Smooth muscle cell (in vitro differentiated cells): ENCODE measurements at regions not wholly inside any gene's neighbourhood (a gene's known extent, or its start where the extent isn't known, plus 50 kb on each side); places are given as distances from the start of the nearest gene placed in this dataset.

ENCODE experiments used
- DNase-seq: peaks from one replicate; lab custom pipeline; 2025; ENCODE audit not compliant: unreplicated experiment; lab: John Stamatoyannopoulos, UW
- H2AFZ ChIP-seq: fragments of 200-600 bp; sonication (generic); 2 replicates; pipeline ENCODE4 v1.6.0; 2016; ENCODE audit warnings: antibody characterized with exemption, low read depth, mild to moderate bottlenecking
- H3F3A ChIP-seq: fragments of 200-600 bp; sonication (generic); 2 replicates; pipeline ENCODE4 v1.6.0; 2017; ENCODE audit warnings: antibody characterized with exemption, low read depth
- H3K27ac ChIP-seq: fragments of 200-600 bp; sonication (generic); 2 replicates; pipeline ENCODE4 v1.5.1; 2016; ENCODE audit warnings: low read depth, mild to moderate bottlenecking
- H3K27me3 ChIP-seq: fragments of 200-600 bp; sonication (generic); 2 replicates; pipeline ENCODE4 v1.6.1; 2016; ENCODE audit warnings: low read depth, mild to moderate bottlenecking
- H3K36me3 ChIP-seq: fragments of 200-600 bp; sonication (generic); 2 replicates; pipeline ENCODE4 v1.5.1; 2016; ENCODE audit warnings: low read depth
- H3K4me1 ChIP-seq: fragments of 200-600 bp; sonication (generic); 2 replicates; pipeline ENCODE4 v1.5.1; 2016; ENCODE audit warnings: low read depth
- H3K4me2 ChIP-seq: fragments of 200-600 bp; sonication (generic); 2 replicates; pipeline ENCODE4 v1.6.0; 2016; ENCODE audit warnings: mild to moderate bottlenecking
- H3K4me3 ChIP-seq: fragments of 200-600 bp; sonication (generic); 2 replicates; pipeline ENCODE4 v1.5.1; 2016; ENCODE audit warnings: mild to moderate bottlenecking
- H3K79me2 ChIP-seq: fragments of 200-600 bp; sonication (generic); 2 replicates; pipeline ENCODE4 v1.6.0; 2016; ENCODE audit warnings: low read depth, mild to moderate bottlenecking
- H3K9ac ChIP-seq: fragments of 200-600 bp; sonication (generic); 2 replicates; pipeline ENCODE4 v1.6.0; 2016; ENCODE audit warnings: low read depth
- H3K9me3 ChIP-seq: fragments of 200-600 bp; sonication (generic); replicated peaks from 2 replicates; pipeline ENCODE4 v1.5.1; 2016; ENCODE audit warnings: low read depth
- H4K20me1 ChIP-seq: fragments of 200-600 bp; sonication (generic); 2 replicates; pipeline ENCODE4 v1.6.0; 2016; ENCODE audit warnings: low read depth
- WGBS: methylation state at CpG from one replicate; pipeline ENCODE4 v1.1.7; 2016; ENCODE audit warnings: low lambda C conversion rate; 5-methylcytosine and 5-hydroxymethylcytosine counted together
- TF ChIP-seq, protein P1 (sequence below): fragments of 200-600 bp; sonication (generic); IDR thresholded peaks from 2 replicates; pipeline ENCODE4 v1.5.1; 2017; ENCODE audit warnings: borderline replicate concordance, mild to moderate bottlenecking, antibody characterized with exemption; ENCODE audit not compliant: insufficient read depth, poor library complexity, severe bottlenecking

- WGBS: 47% methylated on average over 7 of the region's 7 CpGs
- TF ChIP-seq, protein P1, sequence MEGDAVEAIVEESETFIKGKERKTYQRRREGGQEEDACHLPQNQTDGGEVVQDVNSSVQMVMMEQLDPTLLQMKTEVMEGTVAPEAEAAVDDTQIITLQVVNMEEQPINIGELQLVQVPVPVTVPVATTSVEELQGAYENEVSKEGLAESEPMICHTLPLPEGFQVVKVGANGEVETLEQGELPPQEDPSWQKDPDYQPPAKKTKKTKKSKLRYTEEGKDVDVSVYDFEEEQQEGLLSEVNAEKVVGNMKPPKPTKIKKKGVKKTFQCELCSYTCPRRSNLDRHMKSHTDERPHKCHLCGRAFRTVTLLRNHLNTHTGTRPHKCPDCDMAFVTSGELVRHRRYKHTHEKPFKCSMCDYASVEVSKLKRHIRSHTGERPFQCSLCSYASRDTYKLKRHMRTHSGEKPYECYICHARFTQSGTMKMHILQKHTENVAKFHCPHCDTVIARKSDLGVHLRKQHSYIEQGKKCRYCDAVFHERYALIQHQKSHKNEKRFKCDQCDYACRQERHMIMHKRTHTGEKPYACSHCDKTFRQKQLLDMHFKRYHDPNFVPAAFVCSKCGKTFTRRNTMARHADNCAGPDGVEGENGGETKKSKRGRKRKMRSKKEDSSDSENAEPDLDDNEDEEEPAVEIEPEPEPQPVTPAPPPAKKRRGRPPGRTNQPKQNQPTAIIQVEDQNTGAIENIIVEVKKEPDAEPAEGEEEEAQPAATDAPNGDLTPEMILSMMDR: no peak
- Histone ChIP-seq H3K9ac (peak overlapping the region; percentile 73), H2AFZ (no peak overlapping the region), H3K4me2 (peak overlapping the region; percentile 83), H3F3A (peaks cover 18% of the 10 kb centered on the region), H3K36me3 (no peaks in the 10 kb centered on the region), H3K27ac (peak overlapping the region; percentile 97), H3K79me2 (no peaks in the 10 kb centered on the region), H3K4me3 (peak overlapping the region; percentile 51), H3K9me3 (no peaks in the 10 kb centered on the region), H3K27me3 (no peaks in the 10 kb centered on the region), H3K4me1 (peaks cover 23% of the 10 kb centered on the region), H4K20me1 (no peaks in the 10 kb centered on the region)
- DNase-seq: no peak
These were observed 255.9 kb upstream of the GLI3 start for GRCh38 chr7:42492920-42493319.

DNA sequence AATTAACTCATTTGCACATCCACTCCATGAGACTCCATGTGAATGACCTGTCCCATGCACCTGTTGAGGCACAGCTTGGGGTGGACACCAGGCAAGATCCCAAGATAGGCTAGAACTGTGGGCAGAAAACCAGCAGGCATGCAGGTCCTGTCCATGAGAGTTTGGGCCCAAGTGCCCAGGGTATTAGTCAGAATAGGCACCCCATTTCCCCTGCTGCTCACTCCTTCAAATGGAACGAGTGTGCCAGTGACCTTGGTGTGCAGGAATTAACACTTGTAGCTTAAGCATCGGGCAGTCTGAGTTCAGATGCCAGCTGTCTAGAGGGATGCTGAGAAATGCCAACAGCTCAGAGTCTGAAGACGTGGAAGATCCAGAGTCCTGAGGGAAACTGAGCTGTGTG lies 254.1 kb upstream of the GLI3 start:
- H3K4me1 ChIP-seq: peaks cover 23% of the 10 kb centered on the region
- H3K79me2 ChIP-seq: no peaks in the 10 kb centered on the region
- H3K27ac ChIP-seq: no peak overlapping the region
- DNase-seq: no peak
- H3K9me3 ChIP-seq: no peaks in the 10 kb centered on the region
- no peaks in the 10 kb centered on the region for H3K36me3 ChIP-seq
- H2AFZ ChIP-seq: no peak overlapping the region
- no peaks in the 10 kb centered on the region for H4K20me1 ChIP-seq
- peaks cover 18% of the 10 kb centered on the region for H3F3A ChIP-seq
- H3K27me3 ChIP-seq: no peaks in the 10 kb centered on the region
- no peak overlapping the region for H3K4me2 ChIP-seq
- WGBS: 95% methylated on average over 3 of the region's 3 CpGs
- no peak overlapping the region for H3K9ac ChIP-seq
- H3K4me3 ChIP-seq: no peak overlapping the region
- TF ChIP-seq, protein P1: no peak

DNA sequence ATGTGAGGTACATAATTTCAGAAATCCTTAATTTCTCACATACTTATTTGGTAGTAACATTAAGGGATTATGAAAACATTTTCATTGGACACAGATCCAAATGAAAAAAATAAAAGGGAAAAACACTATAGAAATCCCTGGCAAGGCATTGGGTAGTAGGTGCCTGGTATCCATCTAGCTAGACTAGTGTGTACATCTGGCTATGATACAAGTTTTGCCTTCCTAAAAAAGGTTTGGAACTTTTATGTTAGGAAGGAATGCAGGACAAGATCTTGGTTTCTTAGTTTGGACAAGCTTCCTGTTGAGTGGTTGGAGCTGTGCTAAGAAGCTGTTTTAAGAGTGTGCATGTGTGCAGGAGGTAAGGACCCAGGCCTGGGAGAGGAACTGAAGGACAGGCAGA lies 252.3 kb upstream of the GLI3 start:
- H3K9me3 ChIP-seq: no peaks in the 10 kb centered on the region

DNA sequence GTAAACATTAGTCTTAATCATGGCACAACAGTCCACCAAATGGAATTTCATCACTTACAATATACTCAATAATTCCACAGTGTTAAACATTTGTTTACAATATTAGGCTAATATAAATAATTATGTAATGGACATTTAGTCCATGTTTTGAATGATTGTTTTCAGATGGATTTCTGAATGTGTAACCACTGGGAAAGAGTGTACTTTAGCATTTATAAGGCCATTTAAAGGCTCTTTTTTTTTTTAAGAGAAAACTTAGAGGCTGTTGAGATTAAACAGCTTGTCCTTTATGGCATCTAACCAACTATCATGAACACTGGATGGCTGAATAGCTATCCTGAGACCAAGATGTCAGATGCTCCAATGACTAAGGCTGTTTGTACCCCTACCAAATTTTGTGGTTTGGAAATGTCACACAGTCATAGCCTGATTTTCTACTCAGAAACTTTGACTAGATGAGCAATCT lies 248.3 kb upstream of the GLI3 start:
- no peaks in the 10 kb centered on the region for H3K79me2 ChIP-seq
- peak overlapping the region; percentile 19 for H3K27ac ChIP-seq
- H3K36me3 ChIP-seq: no peaks in the 10 kb centered on the region
- no peak overlapping the region for H3K4me3 ChIP-seq
- H3K9ac ChIP-seq: no peak overlapping the region
- no peak for DNase-seq
- no peak overlapping the region for H2AFZ ChIP-seq
- H4K20me1 ChIP-seq: no peaks in the 10 kb centered on the region
- peaks cover 8% of the 10 kb centered on the region for H3K4me1 ChIP-seq
- no peaks in the 10 kb centered on the region for H3K27me3 ChIP-seq
- H3K4me2 ChIP-seq: peak overlapping the region; percentile 15
- TF ChIP-seq, protein P1: no peak
- no peaks in the 10 kb centered on the region for H3K9me3 ChIP-seq
- peaks cover 3% of the 10 kb centered on the region for H3F3A ChIP-seq

More for the DNA sequence above, 252.3 kb upstream of the GLI3 start:
- H3K79me2 ChIP-seq: no peaks in the 10 kb centered on the region
- H3K36me3 ChIP-seq: no peaks in the 10 kb centered on the region
- DNase-seq: no peak
- TF ChIP-seq, protein P1: no peak
- no peak overlapping the region for H3K27ac ChIP-seq
- H3K9ac ChIP-seq: no peak overlapping the region
- H3K27me3 ChIP-seq: no peaks in the 10 kb centered on the region
- no peaks in the 10 kb centered on the region for H4K20me1 ChIP-seq
- no peak overlapping the region for H3K4me3 ChIP-seq
- H3F3A ChIP-seq: peaks cover 5% of the 10 kb centered on the region
- H3K4me1 ChIP-seq: peaks cover 13% of the 10 kb centered on the region
- no peak overlapping the region for H2AFZ ChIP-seq
- no peak overlapping the region for H3K4me2 ChIP-seq
